HG02943 (cell line): ENCODE measurements at regions not wholly inside any gene's neighbourhood (a gene's known extent, or its start where the extent isn't known, plus 50 kb on each side); places are given as distances from the start of the nearest gene placed in this dataset.

ENCODE experiments used
- ATAC-seq: cut with Tn5 transposase; IDR thresholded peaks from one replicate; pipeline ENCODE4 v1.9.1; 2021; ENCODE audit warnings: mild to moderate bottlenecking, low read depth, moderate library complexity; ENCODE audit not compliant: unreplicated experiment

- ATAC-seq = no peak
Observed at GRCh38 chr7:94261067-94261466, 133.6 kb upstream of the COL1A2 start.

GRCh38 chr7:94264756-94265155, 129.9 kb upstream of the COL1A2 start:
- ATAC-seq = no peak

GRCh38 chr7:94265456-94265855, 129.2 kb upstream of the COL1A2 start:
- ATAC-seq = no peak

- no peak for ATAC-seq
Observed at GRCh38 chr7:94266238-94266644, 128.5 kb upstream of the COL1A2 start.

- ATAC-seq = no peak
Observed at GRCh38 chr7:94270772-94271171, 123.9 kb upstream of the COL1A2 start.

GRCh38 chr7:94272821-94273583, 121.7 kb upstream of the COL1A2 start:
- ATAC-seq = no peak

GRCh38 chr7:94274828-94275227, 119.9 kb upstream of the COL1A2 start:
- ATAC-seq = no peak

GRCh38 chr7:94276027-94276426, 118.7 kb upstream of the COL1A2 start:
- no peak for ATAC-seq

- no peak for ATAC-seq
Observed at GRCh38 chr7:94276795-94277194, 117.9 kb upstream of the COL1A2 start.

GRCh38 chr7:94277236-94277635, 117.5 kb upstream of the COL1A2 start:
- ATAC-seq = no peak

GRCh38 chr7:94280851-94281250, 113.8 kb upstream of the COL1A2 start:
- ATAC-seq = no peak

- ATAC-seq = no peak
Observed at GRCh38 chr7:94284104-94284503, 110.6 kb upstream of the COL1A2 start.

- no peak for ATAC-seq
Observed at GRCh38 chr7:94286111-94286510, 108.6 kb upstream of the COL1A2 start.

GRCh38 chr7:94288096-94288495, 106.6 kb upstream of the COL1A2 start:
- no peak for ATAC-seq

- no peak for ATAC-seq
Observed at GRCh38 chr7:94289071-94289470, 105.6 kb upstream of the COL1A2 start.

- no peak for ATAC-seq
Observed at GRCh38 chr7:94294471-94295131, 100.1 kb upstream of the COL1A2 start.

- no peak for ATAC-seq
Observed at GRCh38 chr7:94295850-94296249, 98.8 kb upstream of the COL1A2 start.

GRCh38 chr7:94296881-94297280, 97.8 kb upstream of the COL1A2 start:
- no peak for ATAC-seq

- no peak for ATAC-seq
Observed at GRCh38 chr7:94297397-94297838, 97.3 kb upstream of the COL1A2 start.

- ATAC-seq = no peak
Observed at GRCh38 chr7:94298943-94299342, 95.8 kb upstream of the COL1A2 start.

GRCh38 chr7:94300176-94300835, 94.4 kb upstream of the COL1A2 start:
- no peak for ATAC-seq
